Stomach (tissue), 8 donors: ENCODE measurements at regions not wholly inside any gene's neighbourhood (a gene's known extent, or its start where the extent isn't known, plus 50 kb on each side); places are given as distances from the start of the nearest gene placed in this dataset.

ENCODE experiments used
- DNase-seq, 2 donors: peaks; one replicate each; pipeline versions ENCODE4 v3.0.0 to v3.0.0-alpha.2; 2013 to 2019
- H3K27ac ChIP-seq, 5 donors: fragments of 200-600 bp in 4 of 5; sonication (generic) in 4 of 5; one replicate each; pipeline ENCODE4 v1.5.1; 2013 to 2019; ENCODE audit warnings: mild to moderate bottlenecking in 1 of 5, moderate library complexity in 1 of 5
- H3K27me3 ChIP-seq, 3 donors: fragments of 200-600 bp; sonication (generic); one replicate each; pipeline ENCODE4 v1.5.1; 2017 to 2019; ENCODE audit warnings: mixed run types in 1 of 3
- H3K36me3 ChIP-seq, 4 donors: fragments of 200-600 bp; sonication (generic); 1 replicate in 3 of 4; 2 replicates in 1 of 4; pipeline ENCODE4 v1.5.1; 2016 to 2019
- H3K4me1 ChIP-seq, 4 donors: fragments of 200-600 bp; sonication (generic); one replicate each; pipeline ENCODE4 v1.5.1; 2016 to 2019
- H3K4me3 ChIP-seq, 4 donors: fragments of 200-600 bp; sonication (generic) in 3 of 4; one replicate each; pipeline ENCODE4 v1.5.1; 2016 to 2019; ENCODE audit warnings: mild to moderate bottlenecking in 1 of 4
- H3K9me3 ChIP-seq, 4 donors: fragments of 200-600 bp; sonication (generic); one replicate each; pipeline ENCODE4 v1.5.1; 2016 to 2019
- CTCF ChIP-seq, 7 experiments: fragments of 450-650 bp in 4 of 7; fragments of 200-600 bp in 3 of 7; sonication (generic) in 3 of 7; IDR thresholded peaks; one replicate each; pipeline ENCODE4 v1.5.1; 2016 to 2019; ENCODE audit warnings: antibody characterized with exemption in 7 of 7, control low read depth in 2 of 7, mild to moderate bottlenecking in 1 of 7
- EP300 ChIP-seq: sonication (generic); formaldehyde crosslinking; IDR thresholded peaks from one replicate; pipeline ENCODE4 v1.6.1; 2017; ENCODE audit warnings: antibody characterized with exemption
- POLR2A ChIP-seq, 4 donors: fragments of 450-650 bp; IDR thresholded peaks; one replicate each; pipeline ENCODE4 v1.6.1; 2016; ENCODE audit warnings: antibody characterized with exemption in 4 of 4, control low read depth in 2 of 4, mild to moderate bottlenecking in 1 of 4, moderate library complexity in 1 of 4
- POLR2AphosphoS5 ChIP-seq, 3 donors: sonication (generic); formaldehyde crosslinking; IDR thresholded peaks; one replicate each; pipeline ENCODE4 v1.6.1; 2016; ENCODE audit warnings: antibody characterized with exemption in 3 of 3
- WGBS, 5 donors: extraction: QIAGEN DNeasy Blood & Tissue Kit in 3 of 5; methylation state at CpG; one replicate each; pipeline versions ENCODE4 v1.1.5 to v1.1.7; 2013 to 2018; 5-methylcytosine and 5-hydroxymethylcytosine counted together
- intact Hi-C: fragments of 100-400 bp; cut with DNase I; formaldehyde crosslinking; loops from one replicate; pipeline ENCODE4 v1.15.1; 2023; ENCODE audit warnings: low total_unique reads
- donor health status: healthy with polysubstance abuse.
- donor health status: Bipolar disorder and iron deficiency.
- donor health status: healthy.

DNA sequence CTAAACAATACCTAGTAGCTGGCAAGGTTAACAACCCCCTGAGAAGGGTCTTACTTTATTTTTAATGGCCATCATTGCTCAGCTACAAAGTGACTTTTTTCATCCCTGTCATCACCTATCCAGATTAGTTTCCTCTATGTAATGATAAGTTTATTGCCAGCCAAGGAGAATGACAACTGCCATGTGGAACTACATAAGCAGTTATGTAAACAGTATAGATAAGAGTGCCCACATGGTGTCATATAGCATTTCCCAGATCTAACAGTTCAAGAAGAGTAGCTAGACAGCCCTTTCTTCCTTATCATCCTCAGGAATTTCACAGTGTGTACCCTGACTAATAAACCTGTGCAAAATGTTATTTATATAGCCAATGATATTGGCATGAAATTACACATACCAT is 240.2 kb upstream of the PIK3C3 start:
- Histone ChIP-seq H3K27me3 (no peaks in the 10 kb centered on the region), H3K36me3 (no peaks in the 10 kb centered on the region), H3K9me3 (no peaks in the 10 kb centered on the region), H3K4me1 (no peaks in the 10 kb centered on the region), H3K4me3 (no peak overlapping the region), H3K27ac (no peak overlapping the region)
- intact Hi-C loops: no loop called here
- DNase-seq: no peak
- TF ChIP-seq POLR2AphosphoS5 (IDR thresholded peaks at IDR 0.05) (no peak), CTCF (IDR thresholded peaks at IDR 0.05) (no peak), EP300 (no peak), POLR2A (IDR thresholded peaks at IDR 0.05) (no peak)

DNA sequence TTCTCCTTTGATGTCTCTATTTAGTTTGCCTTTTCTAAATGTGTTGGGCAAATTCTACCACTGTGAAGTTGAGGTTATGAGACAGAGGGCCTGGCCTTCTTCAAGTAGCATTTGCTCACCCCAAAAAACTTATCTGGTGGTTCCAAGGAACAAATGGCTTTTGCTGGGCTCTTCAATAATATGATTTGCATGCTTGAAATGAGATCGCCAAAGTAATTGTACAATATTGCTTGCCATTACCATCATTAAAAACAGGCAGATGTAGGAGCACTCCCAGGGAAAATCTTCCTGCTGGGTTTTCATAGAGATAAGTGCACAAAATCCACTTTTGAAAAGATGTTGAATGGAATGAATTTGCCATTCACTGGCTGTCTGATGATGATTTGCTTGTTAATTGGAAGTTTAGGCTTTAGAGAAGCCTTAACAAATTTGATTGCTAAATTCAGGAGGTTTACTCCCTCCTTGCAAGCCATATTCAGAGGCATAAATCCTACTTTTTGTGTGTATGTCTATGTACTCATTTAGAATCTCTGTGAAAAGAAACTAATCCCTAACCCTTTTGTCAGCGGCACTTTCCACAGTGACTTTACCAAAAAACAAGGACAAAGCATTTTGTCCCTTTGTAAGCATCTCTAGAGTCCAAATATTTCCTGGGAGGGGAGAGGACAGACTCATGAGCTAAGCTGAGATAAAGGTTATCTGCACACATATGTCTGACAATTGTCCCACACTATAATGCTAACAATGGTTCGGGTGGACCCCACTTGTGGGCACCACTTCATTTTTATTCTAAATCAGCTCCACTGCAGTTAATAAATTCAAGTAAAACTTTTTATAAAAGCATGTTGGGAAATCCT is 240.8 kb upstream of the PIK3C3 start:
- no peak for DNase-seq
- intact Hi-C loops: no loop called here
- no peak for TF ChIP-seq POLR2AphosphoS5 (IDR thresholded peaks at IDR 0.05)
- TF ChIP-seq CTCF (IDR thresholded peaks at IDR 0.05): no peak
- TF ChIP-seq POLR2A (IDR thresholded peaks at IDR 0.05): no peak
- TF ChIP-seq EP300: no peak
- 71 to 87% (median 81%) methylated on average over 3 of the region's 3 CpGs for WGBS, 5 donors
- Histone ChIP-seq H3K27ac (no peak overlapping the region), H3K4me3 (no peak overlapping the region), H3K27me3 (no peaks in the 10 kb centered on the region), H3K4me1 (no peaks in the 10 kb centered on the region), H3K36me3 (no peaks in the 10 kb centered on the region), H3K9me3 (no peaks in the 10 kb centered on the region)

DNA sequence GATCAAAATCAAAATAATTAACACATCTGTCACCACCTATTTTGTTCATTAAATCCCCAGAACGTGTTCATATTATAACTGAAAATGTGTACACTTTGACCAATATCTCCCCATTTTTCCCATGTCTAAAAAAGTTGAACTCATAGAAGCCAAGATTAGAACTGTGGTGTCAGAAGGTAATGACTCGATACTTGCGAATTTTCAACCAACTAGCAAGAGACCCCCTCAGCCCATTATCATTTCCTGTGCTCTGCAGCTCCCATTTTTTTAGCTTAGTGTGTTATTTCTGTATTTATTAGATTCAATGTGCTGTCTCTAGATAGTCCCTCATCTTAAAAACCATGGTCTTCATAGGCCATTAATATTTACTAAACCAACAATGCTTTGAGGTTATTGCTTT is 248.7 kb upstream of the PIK3C3 start:
- intact Hi-C loops: no loop called here
- Histone ChIP-seq H3K4me3 (no peak overlapping the region), H3K27ac (no peak overlapping the region), H3K4me1 (no peaks in the 10 kb centered on the region), H3K27me3 (no peaks in the 10 kb centered on the region), H3K36me3 (no peaks in the 10 kb centered on the region), H3K9me3 (no peaks in the 10 kb centered on the region)
- TF ChIP-seq CTCF (IDR thresholded peaks at IDR 0.05): no peak
- no peak for TF ChIP-seq POLR2AphosphoS5 (IDR thresholded peaks at IDR 0.05)
- no peak for DNase-seq
- whole genome bisulfite sequencing, 5 donors: 67 to 91% (median 86%) methylated on average over 3 of the region's 3 CpGs

GRCh38 chr18:41703744-41704530 is 251.1 kb upstream of the PIK3C3 start:
- Histone ChIP-seq H3K27ac (no peak overlapping the region), H3K4me1 (no peaks in the 10 kb centered on the region), H3K36me3 (no peaks in the 10 kb centered on the region), H3K27me3 (no peaks in the 10 kb centered on the region), H3K9me3 (no peaks in the 10 kb centered on the region), H3K4me3 (no peak overlapping the region)
- WGBS, 5 donors: 37 to 68% (median 61%) methylated on average over 2 of the region's 2 CpGs
- TF ChIP-seq POLR2A (IDR thresholded peaks at IDR 0.05): no peak
- no peak for TF ChIP-seq EP300
- TF ChIP-seq POLR2AphosphoS5 (IDR thresholded peaks at IDR 0.05): no peak
- no peak for TF ChIP-seq CTCF (IDR thresholded peaks at IDR 0.05)
- no peak for DNase-seq
- intact Hi-C loops: no loop called here
